Suprapubic skin (tissue), 4 donors: ENCODE measurements at regions not wholly inside any gene's neighbourhood (a gene's known extent, or its start where the extent isn't known, plus 50 kb on each side); places are given as distances from the start of the nearest gene placed in this dataset.

ENCODE experiments used
- DNase-seq, 2 donors: peaks; one replicate each; pipeline ENCODE4 v3.0.0-alpha.2; 2019; ENCODE audit warnings: low spot score in 2 of 2
- H3K27ac ChIP-seq: fragments of 200-600 bp; sonication (generic); one replicate; pipeline ENCODE4 v1.5.1; 2019
- H3K27me3 ChIP-seq: fragments of 200-600 bp; sonication (generic); one replicate; pipeline ENCODE4 v1.5.1; 2019
- H3K36me3 ChIP-seq: fragments of 200-600 bp; sonication (generic); one replicate; pipeline ENCODE4 v1.5.1; 2019
- H3K4me1 ChIP-seq: fragments of 200-600 bp; sonication (generic); one replicate; pipeline ENCODE4 v1.5.1; 2019
- H3K4me3 ChIP-seq: fragments of 200-600 bp; sonication (generic); one replicate; pipeline ENCODE4 v1.5.1; 2019; ENCODE audit warnings: mild to moderate bottlenecking
- H3K9me3 ChIP-seq: fragments of 200-600 bp; sonication (generic); one replicate; pipeline ENCODE4 v1.5.1; 2019
- EP300 ChIP-seq: sonication (generic); formaldehyde crosslinking; IDR thresholded peaks from one replicate; pipeline ENCODE4 v1.6.1; 2017; ENCODE audit warnings: antibody characterized with exemption
- POLR2A ChIP-seq, 2 donors: fragments of 450-650 bp; IDR thresholded peaks; one replicate each; pipeline ENCODE4 v1.6.1; 2017; ENCODE audit warnings: antibody characterized with exemption in 2 of 2, mild to moderate bottlenecking in 2 of 2, moderate library complexity in 2 of 2
- POLR2AphosphoS5 ChIP-seq, 3 donors: sonication (generic); formaldehyde crosslinking; IDR thresholded peaks; one replicate each; pipeline ENCODE4 v1.6.1; 2017; ENCODE audit warnings: antibody characterized with exemption in 3 of 3
- whole genome bisulfite sequencing: methylation state at CpG from one replicate; pipeline ENCODE4 v1.1.5; 2018; 5-methylcytosine and 5-hydroxymethylcytosine counted together
- TF ChIP-seq, protein P1 (sequence below), 2 donors: fragments of 200-600 bp in 1 of 2; fragments of 450-650 bp in 1 of 2; sonication (generic) in 1 of 2; IDR thresholded peaks; one replicate each; pipeline ENCODE4 v1.5.1; 2016 to 2019; ENCODE audit warnings: antibody characterized with exemption in 2 of 2, mild to moderate bottlenecking in 1 of 2, moderate library complexity in 1 of 2

- H3K27me3 ChIP-seq = no peaks in the 10 kb centered on the region
- TF ChIP-seq, protein P1, sequence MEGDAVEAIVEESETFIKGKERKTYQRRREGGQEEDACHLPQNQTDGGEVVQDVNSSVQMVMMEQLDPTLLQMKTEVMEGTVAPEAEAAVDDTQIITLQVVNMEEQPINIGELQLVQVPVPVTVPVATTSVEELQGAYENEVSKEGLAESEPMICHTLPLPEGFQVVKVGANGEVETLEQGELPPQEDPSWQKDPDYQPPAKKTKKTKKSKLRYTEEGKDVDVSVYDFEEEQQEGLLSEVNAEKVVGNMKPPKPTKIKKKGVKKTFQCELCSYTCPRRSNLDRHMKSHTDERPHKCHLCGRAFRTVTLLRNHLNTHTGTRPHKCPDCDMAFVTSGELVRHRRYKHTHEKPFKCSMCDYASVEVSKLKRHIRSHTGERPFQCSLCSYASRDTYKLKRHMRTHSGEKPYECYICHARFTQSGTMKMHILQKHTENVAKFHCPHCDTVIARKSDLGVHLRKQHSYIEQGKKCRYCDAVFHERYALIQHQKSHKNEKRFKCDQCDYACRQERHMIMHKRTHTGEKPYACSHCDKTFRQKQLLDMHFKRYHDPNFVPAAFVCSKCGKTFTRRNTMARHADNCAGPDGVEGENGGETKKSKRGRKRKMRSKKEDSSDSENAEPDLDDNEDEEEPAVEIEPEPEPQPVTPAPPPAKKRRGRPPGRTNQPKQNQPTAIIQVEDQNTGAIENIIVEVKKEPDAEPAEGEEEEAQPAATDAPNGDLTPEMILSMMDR (IDR thresholded peaks at IDR 0.05) = no peak
- TF ChIP-seq POLR2A (IDR thresholded peaks at IDR 0.05) = no peak
- no peak for TF ChIP-seq POLR2AphosphoS5 (IDR thresholded peaks at IDR 0.05)
- no peak for TF ChIP-seq EP300
- H3K9me3 ChIP-seq = no peaks in the 10 kb centered on the region
- no peak overlapping the region for H3K27ac ChIP-seq
- no peaks in the 10 kb centered on the region for H3K4me1 ChIP-seq
- H3K36me3 ChIP-seq = no peaks in the 10 kb centered on the region
- WGBS = 92% methylated on average over 3 of the region's 3 CpGs
- H3K4me3 ChIP-seq = no peak overlapping the region
- no peak for DNase-seq
These were observed 286.7 kb downstream of the TLE4 start for GRCh38 chr9:79858508-79858907.

DNA sequence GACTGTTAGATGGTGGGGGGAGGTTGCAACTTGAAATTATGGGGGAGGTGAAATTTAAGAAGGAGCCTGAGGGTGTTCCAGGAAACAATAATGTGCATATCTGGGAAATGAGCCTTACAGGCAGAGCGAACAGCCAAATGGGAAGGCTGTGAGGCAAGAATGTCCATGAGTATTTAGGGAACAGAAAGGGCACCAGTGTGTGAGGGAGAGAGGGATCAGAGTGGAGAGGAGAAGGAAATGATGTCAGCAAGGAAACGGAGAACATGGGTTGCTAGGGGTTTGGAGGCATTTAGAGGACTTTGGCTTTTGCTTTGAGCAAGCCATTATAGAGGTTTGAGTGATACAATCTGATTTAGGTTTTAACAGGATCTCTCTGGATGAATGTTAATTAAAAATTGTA, 285.4 kb downstream of the TLE4 start:
- no peak overlapping the region for H3K27ac ChIP-seq
- no peaks in the 10 kb centered on the region for H3K9me3 ChIP-seq
- no peaks in the 10 kb centered on the region for H3K27me3 ChIP-seq
- no peaks in the 10 kb centered on the region for H3K4me1 ChIP-seq
- no peak for DNase-seq
- 75% methylated on average over 2 of the region's 2 CpGs for WGBS
- TF ChIP-seq POLR2A (IDR thresholded peaks at IDR 0.05) (no peak), EP300 (no peak), POLR2AphosphoS5 (IDR thresholded peaks at IDR 0.05) (no peak)
- TF ChIP-seq, protein P1 (IDR thresholded peaks at IDR 0.05) = no peak
- H3K36me3 ChIP-seq = no peaks in the 10 kb centered on the region
- H3K4me3 ChIP-seq = no peak overlapping the region

- no peak overlapping the region for H3K4me3 ChIP-seq
- DNase-seq = no peak
- H3K36me3 ChIP-seq = no peaks in the 10 kb centered on the region
- peaks cover 19% of the 10 kb centered on the region for H3K9me3 ChIP-seq
- TF ChIP-seq, protein P1 (IDR thresholded peaks at IDR 0.05) = no peak
- TF ChIP-seq POLR2A (IDR thresholded peaks at IDR 0.05) (no peak), POLR2AphosphoS5 (IDR thresholded peaks at IDR 0.05) (no peak)
- no peak overlapping the region for H3K27ac ChIP-seq
- H3K27me3 ChIP-seq = no peaks in the 10 kb centered on the region
- no peaks in the 10 kb centered on the region for H3K4me1 ChIP-seq
These were observed 275.3 kb downstream of the TLE4 start for GRCh38 chr9:79847074-79847473.

DNA sequence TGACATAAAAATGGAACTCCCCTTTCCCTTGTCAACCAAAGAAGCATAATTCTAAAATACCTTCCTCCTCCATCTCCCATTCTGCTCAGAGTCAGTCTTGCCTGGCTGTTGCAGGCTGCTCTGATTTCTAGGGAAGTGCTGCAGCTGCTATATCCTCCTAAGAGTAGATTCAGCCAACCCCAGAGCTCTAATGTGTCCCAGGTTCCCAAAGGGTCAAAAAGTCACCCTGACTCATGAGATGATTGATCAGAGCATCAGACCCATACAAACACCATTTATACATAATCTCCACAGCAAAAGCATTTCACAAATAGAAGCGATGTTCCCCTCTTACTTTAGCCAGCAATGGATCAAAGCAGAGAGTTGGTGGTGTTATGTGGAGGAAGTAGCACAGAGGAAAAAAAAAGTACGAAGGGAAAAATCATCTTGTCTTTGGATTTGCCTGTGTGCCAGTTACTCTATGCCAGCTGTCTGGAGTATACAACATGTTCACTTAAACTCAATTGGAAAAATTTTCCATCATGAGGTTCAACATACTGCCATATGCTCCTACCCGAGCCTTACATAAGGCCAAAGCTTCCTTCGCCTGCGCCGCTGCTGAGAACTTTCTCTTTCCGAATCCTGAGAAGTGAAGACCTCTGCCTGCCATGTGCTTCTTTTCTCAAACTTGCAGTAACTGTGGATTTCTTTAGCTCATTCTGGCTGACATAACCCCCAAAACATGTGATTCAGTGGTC, 258.0 kb downstream of the TLE4 start:
- Histone ChIP-seq H3K27ac (no peak overlapping the region), H3K36me3 (no peaks in the 10 kb centered on the region), H3K4me3 (no peak overlapping the region), H3K27me3 (no peaks in the 10 kb centered on the region), H3K9me3 (no peaks in the 10 kb centered on the region), H3K4me1 (no peaks in the 10 kb centered on the region)
- DNase-seq = no peak
- 92% methylated on average over 7 of the region's 7 CpGs for WGBS
- TF ChIP-seq POLR2AphosphoS5 (IDR thresholded peaks at IDR 0.05) (no peak), POLR2A (IDR thresholded peaks at IDR 0.05) (no peak), EP300 (no peak)
- TF ChIP-seq, protein P1 (IDR thresholded peaks at IDR 0.05) = no peak

DNA sequence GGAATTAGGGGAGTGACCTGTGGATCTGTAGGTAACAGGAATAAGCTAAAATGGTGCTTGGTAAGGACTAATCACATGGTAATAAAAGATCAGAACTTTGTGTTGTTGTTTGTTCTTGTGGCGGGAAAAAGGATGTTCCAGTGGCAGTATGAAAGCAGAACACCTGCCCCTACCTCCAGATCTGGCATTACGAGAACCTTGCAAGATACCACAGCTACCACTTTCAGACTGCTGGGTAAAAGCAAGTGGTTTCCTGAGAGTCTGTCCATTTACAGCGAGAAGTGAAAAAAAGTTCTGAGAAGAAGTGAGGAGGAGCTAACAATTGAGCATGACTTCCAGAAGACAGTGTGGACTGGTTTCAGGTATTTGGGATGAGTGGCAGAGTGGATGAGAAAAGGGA, 252.5 kb downstream of the TLE4 start:
- 88% methylated on average over 3 of the region's 3 CpGs for WGBS
- DNase-seq = no peak
- Histone ChIP-seq H3K27ac (no peak overlapping the region), H3K27me3 (no peaks in the 10 kb centered on the region), H3K4me1 (no peaks in the 10 kb centered on the region), H3K36me3 (no peaks in the 10 kb centered on the region), H3K9me3 (no peaks in the 10 kb centered on the region), H3K4me3 (no peak overlapping the region)
- no peak for TF ChIP-seq EP300
- TF ChIP-seq, protein P1 (IDR thresholded peaks at IDR 0.05) = no peak
